H9 (cell line): ENCODE measurements at regions not wholly inside any gene's neighbourhood (a gene's known extent, or its start where the extent isn't known, plus 50 kb on each side); places are given as distances from the start of the nearest gene placed in this dataset.

Experiments used
- DNase-seq: peaks from one replicate; pipeline ENCODE4 v3.0.0-alpha.2; 2017
- H2AFZ ChIP-seq: one replicate; pipeline ENCODE4 v1.6.1; 2013; ENCODE audit warnings: mild to moderate bottlenecking, low read length, control low read depth, moderate library complexity
- H2AK5ac ChIP-seq: 2 replicates; pipeline ENCODE4 v1.6.1; 2013; ENCODE audit warnings: low read length, control low read depth, mixed read lengths; ENCODE audit not compliant: insufficient read length
- H2BK120ac ChIP-seq: one replicate; pipeline ENCODE4 v1.6.1; 2013; ENCODE audit warnings: low read depth, mild to moderate bottlenecking, low read length, control low read depth, inconsistent platforms; ENCODE audit not compliant: poor library complexity, severe bottlenecking
- H2BK12ac ChIP-seq: 2 replicates; pipeline ENCODE4 v1.6.1; 2013; ENCODE audit warnings: low read length, control low read depth, mixed read lengths, low read depth; ENCODE audit not compliant: insufficient read length
- H2BK15ac ChIP-seq: 2 replicates; pipeline ENCODE4 v1.6.1; 2013; ENCODE audit warnings: low read depth, low read length, control low read depth
- H2BK20ac ChIP-seq: one replicate; pipeline ENCODE4 v1.6.1; 2013; ENCODE audit warnings: low read depth, mild to moderate bottlenecking, low read length, control low read depth, inconsistent platforms; ENCODE audit not compliant: poor library complexity, severe bottlenecking
- H2BK5ac ChIP-seq: 2 replicates; pipeline ENCODE4 v1.6.1; 2013; ENCODE audit warnings: low read length, control low read depth, mixed read lengths; ENCODE audit not compliant: insufficient read length
- H3K14ac ChIP-seq: 2 replicates; pipeline ENCODE4 v1.6.1; 2013; ENCODE audit warnings: low read length, control low read depth; ENCODE audit not compliant: insufficient read depth
- H3K18ac ChIP-seq: 2 replicates; pipeline ENCODE4 v1.6.1; 2013; ENCODE audit warnings: low read depth, mild to moderate bottlenecking, mixed read lengths, low read length, control low read depth; ENCODE audit not compliant: insufficient read length
- H3K23ac ChIP-seq: 2 replicates; pipeline ENCODE4 v1.6.1; 2013; ENCODE audit warnings: low read length, control low read depth, mixed read lengths, low read depth; ENCODE audit not compliant: insufficient read length
- H3K23me2 ChIP-seq: 2 replicates; pipeline ENCODE4 v1.6.1; 2013; ENCODE audit warnings: low read depth, mild to moderate bottlenecking, mixed read lengths, low read length, control low read depth; ENCODE audit not compliant: insufficient read length, poor library complexity, severe bottlenecking
- H3K27ac ChIP-seq: 2 replicates; pipeline ENCODE4 v1.5.1; 2013; ENCODE audit warnings: low read length, control low read depth, mixed read lengths, low read depth; ENCODE audit not compliant: insufficient read length
- H3K27me3 ChIP-seq: 2 replicates; pipeline ENCODE4 v1.6.1; 2013; ENCODE audit warnings: low read length, control low read depth, inconsistent platforms; ENCODE audit not compliant: insufficient read depth
- H3K4ac ChIP-seq: 2 replicates; pipeline ENCODE4 v1.6.1; 2013; ENCODE audit warnings: low read depth, mild to moderate bottlenecking, control low read depth, inconsistent platforms, low read length, moderate library complexity
- H3K4me1 ChIP-seq: 2 replicates; pipeline ENCODE4 v1.6.1; 2013; ENCODE audit warnings: low read length, control low read depth, inconsistent platforms; ENCODE audit not compliant: insufficient read depth
- H3K4me2 ChIP-seq: 2 replicates; pipeline ENCODE4 v1.6.1; 2013; ENCODE audit warnings: low read length, control low read depth, mixed read lengths; ENCODE audit not compliant: insufficient read length, insufficient read depth
- H3K56ac ChIP-seq: 2 replicates; pipeline ENCODE4 v1.6.1; 2013; ENCODE audit warnings: low read depth, mild to moderate bottlenecking, mixed read lengths, low read length, control low read depth; ENCODE audit not compliant: insufficient read length
- H3K79me1 ChIP-seq: 2 replicates; pipeline ENCODE4 v1.6.1; 2013; ENCODE audit warnings: low read depth, mild to moderate bottlenecking, moderate library complexity, low read length, control low read depth, inconsistent platforms; ENCODE audit not compliant: insufficient read depth, poor library complexity, severe bottlenecking
- H3K79me2 ChIP-seq: 2 replicates; pipeline ENCODE4 v1.6.1; 2013; ENCODE audit warnings: low read length, control low read depth, inconsistent platforms; ENCODE audit not compliant: insufficient read depth
- H3K9ac ChIP-seq: 2 replicates; pipeline ENCODE4 v1.6.1; 2013; ENCODE audit warnings: low read length, control low read depth, mixed read lengths; ENCODE audit not compliant: insufficient read length; ENCODE audit errors: extremely low read depth
- H3K9me3 ChIP-seq: one replicate; pipeline ENCODE4 v1.6.1; 2013; ENCODE audit warnings: low read depth, low read length, inconsistent platforms; ENCODE audit not compliant: control insufficient read depth
- H3T11ph ChIP-seq: one replicate; pipeline ENCODE4 v1.6.1; 2013; ENCODE audit warnings: mild to moderate bottlenecking, low read length, control low read depth, inconsistent platforms
- H4K20me1 ChIP-seq: one replicate; pipeline ENCODE4 v1.6.1; 2013; ENCODE audit not compliant: control insufficient read depth, insufficient read length, insufficient read depth
- H4K5ac ChIP-seq: 2 replicates; pipeline ENCODE4 v1.6.1; 2013; ENCODE audit warnings: low read depth, mild to moderate bottlenecking, mixed read lengths, low read length, control low read depth; ENCODE audit not compliant: insufficient read length
- H4K8ac ChIP-seq: replicated peaks from 2 replicates; pipeline ENCODE4 v1.6.1; 2013; ENCODE audit warnings: low read length, control low read depth, mixed read lengths, low read depth; ENCODE audit not compliant: insufficient read length
- H4K91ac ChIP-seq: 2 replicates; pipeline ENCODE4 v1.6.1; 2013; ENCODE audit warnings: low read depth, mild to moderate bottlenecking, moderate library complexity, mixed read lengths, low read length, control low read depth; ENCODE audit not compliant: insufficient read length
- H3K27ac Mint-ChIP-seq, 3 experiments: 2 replicates in 2 of 3; 3 replicates in 1 of 3; pipeline ENCODE4 v1.8.0; 2020 to 2021; ENCODE audit warnings: mixed read lengths in 3 of 3, mild to moderate bottlenecking in 1 of 3, moderate library complexity in 1 of 3
- H3K27me3 Mint-ChIP-seq: 2 replicates; pipeline ENCODE4 v1.8.0; 2021; ENCODE audit warnings: low read depth, mild to moderate bottlenecking, moderate library complexity, mixed read lengths
- H3K36me3 Mint-ChIP-seq, 3 experiments: 2 replicates in 2 of 3; 3 replicates in 1 of 3; pipeline ENCODE4 v1.8.0; 2020 to 2021; ENCODE audit warnings: low read depth in 3 of 3, mixed read lengths in 3 of 3; ENCODE audit not compliant: insufficient read depth in 1 of 3
- H3K4me1 Mint-ChIP-seq, 2 experiments: 2 replicates each; pipeline ENCODE4 v1.8.0; 2020; ENCODE audit warnings: mixed read lengths in 2 of 2
- H3K4me3 Mint-ChIP-seq, 2 experiments: 2 replicates in 1 of 2; 3 replicates in 1 of 2; pipeline ENCODE4 v1.8.0; 2020 to 2021; ENCODE audit warnings: mild to moderate bottlenecking in 2 of 2, mixed read lengths in 2 of 2, moderate library complexity in 1 of 2
- H3K9me3 Mint-ChIP-seq, 2 experiments: 2 replicates in 1 of 2; 3 replicates in 1 of 2; pipeline ENCODE4 v1.8.0; 2020; ENCODE audit warnings: mild to moderate bottlenecking in 2 of 2, mixed read lengths in 2 of 2, moderate library complexity in 1 of 2
- WGBS: extraction: QIAGEN DNeasy Blood & Tissue Kit; methylation state at CpG from one replicate; pipeline ENCODE4 v1.1.7; 2013; ENCODE audit warnings: missing lambda C conversion rate, low lambda C conversion rate, mixed read lengths; ENCODE audit not compliant: insufficient read length; ENCODE audit errors: extremely low coverage; 5-methylcytosine and 5-hydroxymethylcytosine counted together
- TF ChIP-seq, protein P1 (sequence below): fragments of 200-600 bp; sonication (generic); conservative IDR thresholded peaks from 3 replicates; pipeline ENCODE4 v1.8.0; 2021; ENCODE audit warnings: antibody characterized with exemption, mild to moderate bottlenecking

DNA sequence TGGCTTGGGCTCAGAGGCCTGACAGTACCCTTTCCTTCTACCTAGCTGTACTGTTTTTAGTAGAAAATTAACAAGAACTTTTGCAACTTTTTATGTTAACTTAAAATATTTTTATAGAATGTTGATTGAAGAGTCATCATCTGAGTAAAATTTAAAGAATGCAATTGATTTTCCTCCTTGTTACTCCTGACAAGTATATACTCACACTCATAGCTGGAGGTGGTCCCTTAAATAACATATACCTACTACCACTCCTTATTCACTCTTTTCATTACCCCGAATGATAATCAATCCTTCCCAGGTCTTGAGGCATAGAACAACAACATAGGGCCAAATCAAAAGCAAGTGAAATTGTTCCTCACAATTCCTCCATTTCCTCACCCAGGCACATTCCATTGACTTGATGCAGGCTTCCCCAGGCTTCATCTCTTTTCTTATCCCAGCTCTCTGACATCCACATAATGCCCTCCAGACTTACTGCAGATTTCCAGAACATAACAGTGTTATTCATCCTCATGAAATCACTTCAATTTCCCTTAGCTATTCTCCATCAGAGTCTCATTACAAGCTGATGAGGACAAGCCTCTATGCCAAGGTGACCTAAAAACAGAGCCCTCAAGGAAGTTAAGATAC, 73.2 kb upstream of the ANXA10 start:
- H3K4me1 Mint-ChIP-seq, result peaks cover 16 to 20% of the 10 kb centered on the region in 2 experiments
- TF ChIP-seq, protein P1, sequence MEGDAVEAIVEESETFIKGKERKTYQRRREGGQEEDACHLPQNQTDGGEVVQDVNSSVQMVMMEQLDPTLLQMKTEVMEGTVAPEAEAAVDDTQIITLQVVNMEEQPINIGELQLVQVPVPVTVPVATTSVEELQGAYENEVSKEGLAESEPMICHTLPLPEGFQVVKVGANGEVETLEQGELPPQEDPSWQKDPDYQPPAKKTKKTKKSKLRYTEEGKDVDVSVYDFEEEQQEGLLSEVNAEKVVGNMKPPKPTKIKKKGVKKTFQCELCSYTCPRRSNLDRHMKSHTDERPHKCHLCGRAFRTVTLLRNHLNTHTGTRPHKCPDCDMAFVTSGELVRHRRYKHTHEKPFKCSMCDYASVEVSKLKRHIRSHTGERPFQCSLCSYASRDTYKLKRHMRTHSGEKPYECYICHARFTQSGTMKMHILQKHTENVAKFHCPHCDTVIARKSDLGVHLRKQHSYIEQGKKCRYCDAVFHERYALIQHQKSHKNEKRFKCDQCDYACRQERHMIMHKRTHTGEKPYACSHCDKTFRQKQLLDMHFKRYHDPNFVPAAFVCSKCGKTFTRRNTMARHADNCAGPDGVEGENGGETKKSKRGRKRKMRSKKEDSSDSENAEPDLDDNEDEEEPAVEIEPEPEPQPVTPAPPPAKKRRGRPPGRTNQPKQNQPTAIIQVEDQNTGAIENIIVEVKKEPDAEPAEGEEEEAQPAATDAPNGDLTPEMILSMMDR, result no peak
- DNase-seq, result no peak
- H2BK5ac ChIP-seq, result no peak overlapping the region
- no peak overlapping the region for H3K4me2 ChIP-seq
- no peak overlapping the region for H2BK20ac ChIP-seq
- no peak overlapping the region for H3T11ph ChIP-seq
- no peaks in the 10 kb centered on the region for H3K79me1 ChIP-seq
- H4K91ac ChIP-seq, result no peak overlapping the region
- H3K27me3 ChIP-seq, result no peaks in the 10 kb centered on the region
- H2BK15ac ChIP-seq, result no peak overlapping the region
- no peak overlapping the region for H3K4ac ChIP-seq
- H3K23me2 ChIP-seq, result no peaks in the 10 kb centered on the region
- H2BK120ac ChIP-seq, result no peak overlapping the region
- no peak overlapping the region for H3K27ac ChIP-seq
- H2AK5ac ChIP-seq, result no peak overlapping the region
- H3K56ac ChIP-seq, result no peak overlapping the region
- H3K18ac ChIP-seq, result no peak overlapping the region
- no CpG with 5 or more reads among the region's 1 CpG for WGBS
- no peak overlapping the region for H3K4me3 Mint-ChIP-seq
- H4K5ac ChIP-seq, result no peak overlapping the region
- H3K79me2 ChIP-seq, result no peaks in the 10 kb centered on the region
- H2BK12ac ChIP-seq, result no peak overlapping the region
- no peak overlapping the region for H3K23ac ChIP-seq
- no peak overlapping the region for H4K8ac ChIP-seq
- H3K9ac ChIP-seq, result no peak overlapping the region
- H3K4me1 ChIP-seq, result peaks cover 7% of the 10 kb centered on the region; the same call in 1 of the 2 replicates
- H3K9me3 Mint-ChIP-seq, result peaks cover 19 to 22% of the 10 kb centered on the region in 2 experiments
- peaks cover 10 to 38% (median 17%) of the 10 kb centered on the region in 3 experiments for H3K36me3 Mint-ChIP-seq
- no peaks in the 10 kb centered on the region for H4K20me1 ChIP-seq
- H3K9me3 ChIP-seq, result no peaks in the 10 kb centered on the region
- H2AFZ ChIP-seq, result no peak overlapping the region
- no peak overlapping the region for H3K14ac ChIP-seq
- H3K27me3 Mint-ChIP-seq, result no peaks in the 10 kb centered on the region
- no peak overlapping the region for H3K27ac Mint-ChIP-seq
